HG03521 (cell line): ENCODE measurements at regions not wholly inside any gene's neighbourhood (a gene's known extent, or its start where the extent isn't known, plus 50 kb on each side); places are given as distances from the start of the nearest gene placed in this dataset.

Experiments used
- ATAC-seq: cut with Tn5 transposase; IDR thresholded peaks from one replicate; pipeline ENCODE4 v1.9.1; 2021; ENCODE audit warnings: mild to moderate bottlenecking, moderate library complexity; ENCODE audit not compliant: unreplicated experiment

- no peak for ATAC-seq
These were observed 414.8 kb downstream of the HRH4 start for GRCh38 chr18:24875286-24875685.

GRCh38 chr18:24875777-24876176 is 415.3 kb downstream of the HRH4 start:
- no peak for ATAC-seq

- ATAC-seq: no peak
These were observed 415.8 kb downstream of the HRH4 start for GRCh38 chr18:24876266-24876665.

GRCh38 chr18:24877066-24877465 is 416.6 kb downstream of the HRH4 start:
- no peak for ATAC-seq

GRCh38 chr18:24877546-24877945 is 417.1 kb downstream of the HRH4 start:
- ATAC-seq: no peak

- ATAC-seq: no peak
These were observed 417.9 kb downstream of the HRH4 start for GRCh38 chr18:24878289-24878688.

GRCh38 chr18:24885276-24885675 is 424.8 kb downstream of the HRH4 start:
- ATAC-seq: no peak

GRCh38 chr18:24894880-24895279 is 434.4 kb downstream of the HRH4 start:
- no peak for ATAC-seq

GRCh38 chr18:24897461-24897860 is 437.0 kb downstream of the HRH4 start:
- ATAC-seq: no peak

GRCh38 chr18:24910221-24910620 is 441.7 kb downstream of the ZNF521 start:
- ATAC-seq: no peak

- ATAC-seq: no peak
These were observed 438.3 kb downstream of the ZNF521 start for GRCh38 chr18:24913507-24914170.

GRCh38 chr18:24914171-24914525 is 437.8 kb downstream of the ZNF521 start:
- no peak for ATAC-seq

- no peak for ATAC-seq
These were observed 437.3 kb downstream of the ZNF521 start for GRCh38 chr18:24914685-24915084.

GRCh38 chr18:24915547-24915946 is 436.4 kb downstream of the ZNF521 start:
- no peak for ATAC-seq

- no peak for ATAC-seq
These were observed 434.2 kb downstream of the ZNF521 start for GRCh38 chr18:24917767-24918166.

GRCh38 chr18:24918257-24918656 is 433.7 kb downstream of the ZNF521 start:
- ATAC-seq: no peak

- ATAC-seq: no peak
These were observed 432.7 kb downstream of the ZNF521 start for GRCh38 chr18:24919181-24919797.

GRCh38 chr18:24922491-24922890 is 429.5 kb downstream of the ZNF521 start:
- ATAC-seq: peak; percentile 30

- peak; percentile 90 for ATAC-seq
These were observed 428.8 kb downstream of the ZNF521 start for GRCh38 chr18:24923138-24923537.

- ATAC-seq: no peak
These were observed 427.8 kb downstream of the ZNF521 start for GRCh38 chr18:24924066-24924716.

GRCh38 chr18:24926649-24927048 is 425.3 kb downstream of the ZNF521 start:
- ATAC-seq: no peak

GRCh38 chr18:24928301-24928878 is 423.6 kb downstream of the ZNF521 start:
- no peak for ATAC-seq
